ENCODE measurements at regions not wholly inside any gene's neighbourhood (a gene's known extent, or its start where the extent isn't known, plus 50 kb on each side); places are given as distances from the start of the nearest gene placed in this dataset.

GRCh38 chr20:51121272-51121671 is 98.4 kb upstream of the KCNG1 start:
- DNase-seq (ENCODE audit: low spot score), result no peak
- in situ Hi-C loops (cut with MboI; ENCODE audit: low sequenced_read_pairs, unreplicated experiment), result no loop called here
- no peak for TF ChIP-seq CTCF (IDR thresholded peaks at IDR 0.05; ENCODE audit: borderline replicate concordance, control extremely low read depth, extremely low read depth, insufficient read depth, missing control alignments)

- in situ Hi-C loops (cut with MboI; ENCODE audit: low sequenced_read_pairs, unreplicated experiment), result no loop called here
- DNase-seq (ENCODE audit: low spot score), result no peak
- no peak for TF ChIP-seq CTCF (IDR thresholded peaks at IDR 0.05; ENCODE audit: borderline replicate concordance, control extremely low read depth, extremely low read depth, insufficient read depth, missing control alignments)
Measured at GRCh38 chr20:51120868-51121267, 98.0 kb upstream of the KCNG1 start.

- in situ Hi-C loops (cut with MboI; ENCODE audit: low sequenced_read_pairs, unreplicated experiment), result no loop called here
- no peak for TF ChIP-seq CTCF (IDR thresholded peaks at IDR 0.05; ENCODE audit: borderline replicate concordance, control extremely low read depth, extremely low read depth, insufficient read depth, missing control alignments)
- DNase-seq (ENCODE audit: low spot score), result no peak
Measured at GRCh38 chr20:51120438-51120837, 97.5 kb upstream of the KCNG1 start.

GRCh38 chr20:51119914-51120313 is 97.0 kb upstream of the KCNG1 start:
- in situ Hi-C loops (cut with MboI; ENCODE audit: low sequenced_read_pairs, unreplicated experiment), result no loop called here
- TF ChIP-seq CTCF (IDR thresholded peaks at IDR 0.05; ENCODE audit: borderline replicate concordance, control extremely low read depth, extremely low read depth, insufficient read depth, missing control alignments), result no peak
- DNase-seq (ENCODE audit: low spot score), result no peak

GRCh38 chr20:51118985-51119527 is 96.1 kb upstream of the KCNG1 start:
- in situ Hi-C loops (cut with MboI; ENCODE audit: low sequenced_read_pairs, unreplicated experiment), result no loop called here
- DNase-seq (ENCODE audit: low spot score), result no peak
- no peak for TF ChIP-seq CTCF (IDR thresholded peaks at IDR 0.05; ENCODE audit: borderline replicate concordance, control extremely low read depth, extremely low read depth, insufficient read depth, missing control alignments)

- DNase-seq (ENCODE audit: low spot score), result no peak
- no peak for TF ChIP-seq CTCF (IDR thresholded peaks at IDR 0.05; ENCODE audit: borderline replicate concordance, control extremely low read depth, extremely low read depth, insufficient read depth, missing control alignments)
- in situ Hi-C loops (cut with MboI; ENCODE audit: low sequenced_read_pairs, unreplicated experiment), result no loop called here
Measured at GRCh38 chr20:51118216-51118615, 95.3 kb upstream of the KCNG1 start.
